ENCODE measurements at regions not wholly inside any gene's neighbourhood (a gene's known extent, or its start where the extent isn't known, plus 50 kb on each side); places are given as distances from the start of the nearest gene placed in this dataset.

- TF ChIP-seq CTCF (IDR thresholded peaks at IDR 0.05; ENCODE audit: low read depth, low read length, missing input control) (no peak), RAD21 (IDR thresholded peaks at IDR 0.05) (no peak), JUND (IDR thresholded peaks at IDR 0.05) (no peak), EGR1 (IDR thresholded peaks at IDR 0.05; ENCODE audit: low read depth in 2 of 2) (no peak), ATF3 (IDR thresholded peaks at IDR 0.05) (no peak)
Measured at GRCh38 chrX:115467961-115468360, 93.0 kb upstream of the PLS3 start (continued).

GRCh38 chrX:115472131-115472530 is 88.8 kb upstream of the PLS3 start:
- H3K9ac ChIP-seq (ENCODE audit: low read depth in 1 of 2, low read length in 2 of 2): no peak overlapping the region
- no peak overlapping the region for H3K4me3 ChIP-seq (ENCODE audit: low read depth in 1 of 3, low read length in 3 of 3)
- no peaks in the 10 kb centered on the region for H3K9me3 ChIP-seq (ENCODE audit: control insufficient read depth in 4 of 4, low read length in 3 of 4)
- H3K4me1 ChIP-seq (ENCODE audit: control insufficient read depth in 4 of 4, insufficient read depth in 4 of 4, low read length in 3 of 4): peaks cover 0 to 4% (median 0%) of the 10 kb centered on the region in 4 donors
- no peak for DNase-seq (ENCODE audit: low spot score)
- H3K36me3 ChIP-seq (ENCODE audit: control insufficient read depth in 4 of 4, insufficient read depth in 3 of 4, low read depth in 1 of 4, low read length in 3 of 4): no peaks in the 10 kb centered on the region
- 45% methylated on average over 3 of the region's 3 CpGs for WGBS
- TF ChIP-seq CTCF (IDR thresholded peaks at IDR 0.05; ENCODE audit: low read depth, low read length, missing input control) (no peak), NR2F2 (IDR thresholded peaks at IDR 0.05) (no peak), ATF3 (IDR thresholded peaks at IDR 0.05) (no peak), RAD21 (IDR thresholded peaks at IDR 0.05) (peak; percentile 33 to 49), JUND (IDR thresholded peaks at IDR 0.05) (peak in 1 of 2 donors; percentile 36), YY1 (IDR thresholded peaks at IDR 0.05) (no peak), EGR1 (IDR thresholded peaks at IDR 0.05; ENCODE audit: low read depth in 2 of 2) (peak in 1 of 2 donors; percentile 10), SP1 (IDR thresholded peaks at IDR 0.05) (peak; percentile 56), REST (IDR thresholded peaks at IDR 0.05) (peak; percentile 15), FOXA1 (IDR thresholded peaks at IDR 0.05) (no peak), HNF4G (IDR thresholded peaks at IDR 0.05) (no peak), FOXA2 (IDR thresholded peaks at IDR 0.05) (peak; percentile 40), RXRA (IDR thresholded peaks at IDR 0.05) (peak; percentile 7 to 78), ZBTB33 (IDR thresholded peaks at IDR 0.05) (no peak), HNF4A (conservative IDR thresholded peaks at IDR 0.05) (peak; percentile 36 to 48), MAX (IDR thresholded peaks at IDR 0.05) (no peak), GABPA (IDR thresholded peaks at IDR 0.05 in 1 of 2, conservative IDR thresholded peaks at IDR 0.05 in 1 of 2) (no peak), TAF1 (conservative IDR thresholded peaks at IDR 0.05) (no peak)
- H3K27ac ChIP-seq (ENCODE audit: low read depth in 1 of 2, low read length in 2 of 2): no peak overlapping the region
- no peaks in the 10 kb centered on the region for H3K27me3 ChIP-seq (ENCODE audit: control insufficient read depth in 4 of 4, insufficient read depth in 4 of 4, low read length in 3 of 4)
